Mesenchymal stem cell (in vitro differentiated cells and primary cell): ENCODE measurements at regions not wholly inside any gene's neighbourhood (a gene's known extent, or its start where the extent isn't known, plus 50 kb on each side); places are given as distances from the start of the nearest gene placed in this dataset.

Experiments used
- DNase-seq: peaks from one replicate; pipeline ENCODE4 v3.0.0-alpha.2; 2013
- H2AFZ ChIP-seq: one replicate; pipeline ENCODE4 v1.6.1; 2013; ENCODE audit warnings: low read depth, mild to moderate bottlenecking, control low read depth, inconsistent platforms, low read length, moderate library complexity
- H2AK5ac ChIP-seq: 2 replicates; pipeline ENCODE4 v1.6.1; 2013; ENCODE audit warnings: low read length, moderate library complexity, mild to moderate bottlenecking, inconsistent platforms; ENCODE audit not compliant: severe bottlenecking
- H2BK120ac ChIP-seq: one replicate; pipeline ENCODE4 v1.6.1; 2013; ENCODE audit warnings: low read depth, mild to moderate bottlenecking, inconsistent platforms, low read length, moderate library complexity
- H2BK12ac ChIP-seq, 2 experiments: one replicate each; pipeline ENCODE4 v1.6.1; 2013; ENCODE audit warnings: inconsistent platforms in 2 of 2, low read length in 2 of 2, mild to moderate bottlenecking in 2 of 2, moderate library complexity in 2 of 2, control low read depth in 1 of 2
- H2BK15ac ChIP-seq: one replicate; pipeline ENCODE4 v1.6.1; 2013; ENCODE audit warnings: mild to moderate bottlenecking, low read depth, inconsistent platforms; ENCODE audit not compliant: poor library complexity, severe bottlenecking
- H2BK5ac ChIP-seq: 2 replicates; pipeline ENCODE4 v1.6.1; 2013; ENCODE audit warnings: low read depth, mild to moderate bottlenecking, low read length, control low read depth, inconsistent platforms; ENCODE audit not compliant: poor library complexity, severe bottlenecking
- H3K14ac ChIP-seq, 2 experiments: one replicate each; pipeline ENCODE4 v1.6.1; 2013; ENCODE audit warnings: inconsistent platforms in 2 of 2, low read length in 2 of 2, control low read depth in 1 of 2, mild to moderate bottlenecking in 1 of 2, moderate library complexity in 1 of 2
- H3K18ac ChIP-seq, 2 experiments: one replicate each; pipeline ENCODE4 v1.6.1; 2013; ENCODE audit warnings: inconsistent platforms in 2 of 2, low read length in 2 of 2, control low read depth in 1 of 2, low read depth in 1 of 2, mild to moderate bottlenecking in 1 of 2
- H3K23ac ChIP-seq, 2 experiments: one replicate each; pipeline ENCODE4 v1.6.1; 2013; ENCODE audit warnings: inconsistent platforms in 2 of 2, low read length in 2 of 2, mild to moderate bottlenecking in 2 of 2, moderate library complexity in 2 of 2, control low read depth in 1 of 2
- H3K27ac ChIP-seq: 2 replicates; pipeline ENCODE4 v1.5.1; 2013; ENCODE audit warnings: mild to moderate bottlenecking, moderate library complexity, low read length, control low read depth, inconsistent platforms; ENCODE audit not compliant: poor library complexity, severe bottlenecking
- H3K27me3 ChIP-seq, 2 experiments: 2 replicates each; pipeline versions ENCODE4 v1.6.1 to v1.7.0; 2013; ENCODE audit warnings: low read length in 2 of 2, mild to moderate bottlenecking in 2 of 2, moderate library complexity in 2 of 2, control low read depth in 1 of 2, inconsistent platforms in 1 of 2; ENCODE audit not compliant: control insufficient read depth in 1 of 2, insufficient read depth in 1 of 2
- H3K36me3 ChIP-seq, 2 experiments: 2 replicates each; pipeline versions ENCODE4 v1.6.1 to v1.7.0; 2013; ENCODE audit warnings: low read length in 2 of 2, control low read depth in 1 of 2, inconsistent platforms in 1 of 2, low read depth in 1 of 2, mild to moderate bottlenecking in 1 of 2; ENCODE audit not compliant: insufficient read depth in 2 of 2, control insufficient read depth in 1 of 2
- H3K4ac ChIP-seq, 2 experiments: one replicate each; pipeline ENCODE4 v1.6.1; 2013; ENCODE audit warnings: inconsistent platforms in 2 of 2, low read length in 2 of 2, mild to moderate bottlenecking in 2 of 2, moderate library complexity in 2 of 2, control low read depth in 1 of 2, low read depth in 1 of 2
- H3K4me1 ChIP-seq: 2 replicates; pipeline ENCODE4 v1.6.1; 2013; ENCODE audit warnings: low read depth, low read length, control low read depth; ENCODE audit not compliant: control insufficient read depth, insufficient read depth
- H3K4me2 ChIP-seq: 2 replicates; pipeline ENCODE4 v1.6.1; 2013; ENCODE audit warnings: low read length, mild to moderate bottlenecking, inconsistent platforms; ENCODE audit not compliant: poor library complexity, severe bottlenecking
- H3K4me3 ChIP-seq, 2 experiments: 2 replicates each; pipeline versions ENCODE4 v1.5.1 to v1.7.0; 2013; ENCODE audit warnings: low read length in 2 of 2, mild to moderate bottlenecking in 2 of 2, control low read depth in 1 of 2, low read depth in 1 of 2; ENCODE audit not compliant: insufficient read depth in 1 of 2
- H3K79me1 ChIP-seq: replicated peaks from 2 replicates; pipeline ENCODE4 v1.6.1; 2013; ENCODE audit warnings: mild to moderate bottlenecking, control low read depth, low read length, inconsistent platforms; ENCODE audit not compliant: poor library complexity, severe bottlenecking
- H3K9ac ChIP-seq: 2 replicates; pipeline ENCODE4 v1.7.0; 2013; ENCODE audit warnings: mild to moderate bottlenecking, low read length, moderate library complexity
- H3K9me3 ChIP-seq: 2 replicates; pipeline ENCODE4 v1.7.0; 2013; ENCODE audit warnings: mild to moderate bottlenecking, low read length; ENCODE audit not compliant: control insufficient read depth
- H4K8ac ChIP-seq: one replicate; pipeline ENCODE4 v1.6.1; 2013; ENCODE audit warnings: inconsistent platforms, mild to moderate bottlenecking, low read length, moderate library complexity
- H4K91ac ChIP-seq: one replicate; pipeline ENCODE4 v1.6.1; 2013; ENCODE audit warnings: mild to moderate bottlenecking, low read length, inconsistent platforms
- WGBS: methylation state at CpG from one replicate; pipeline ENCODE4 v1.1.7; 2013; ENCODE audit warnings: mixed read lengths; 5-methylcytosine and 5-hydroxymethylcytosine counted together

GRCh38 chr10:107238275-107238674, 73.8 kb upstream of the SORCS1 start:
- Histone ChIP-seq H3K4me3 (no peak overlapping the region), H4K91ac (no peak overlapping the region), H3K4me1 (no peaks in the 10 kb centered on the region), H3K18ac (no peak overlapping the region), H3K14ac (no peak overlapping the region), H3K36me3 (no peaks in the 10 kb centered on the region), H2BK15ac (no peak overlapping the region), H2BK5ac (no peak overlapping the region), H2BK12ac (no peak overlapping the region), H3K4ac (no peak overlapping the region), H3K9me3 (no peaks in the 10 kb centered on the region), H2BK120ac (no peak overlapping the region), H3K79me1 (no peaks in the 10 kb centered on the region), H3K4me2 (no peak overlapping the region), H2AFZ (no peak overlapping the region), H3K9ac (no peak overlapping the region), H3K27me3 (no peaks in the 10 kb centered on the region), H4K8ac (no peak overlapping the region), H3K23ac (no peak overlapping the region), H3K27ac (no peak overlapping the region), H2AK5ac (no peak overlapping the region)
- no peak for DNase-seq
- 57% methylated on average over 3 of the region's 4 CpGs for WGBS

DNA sequence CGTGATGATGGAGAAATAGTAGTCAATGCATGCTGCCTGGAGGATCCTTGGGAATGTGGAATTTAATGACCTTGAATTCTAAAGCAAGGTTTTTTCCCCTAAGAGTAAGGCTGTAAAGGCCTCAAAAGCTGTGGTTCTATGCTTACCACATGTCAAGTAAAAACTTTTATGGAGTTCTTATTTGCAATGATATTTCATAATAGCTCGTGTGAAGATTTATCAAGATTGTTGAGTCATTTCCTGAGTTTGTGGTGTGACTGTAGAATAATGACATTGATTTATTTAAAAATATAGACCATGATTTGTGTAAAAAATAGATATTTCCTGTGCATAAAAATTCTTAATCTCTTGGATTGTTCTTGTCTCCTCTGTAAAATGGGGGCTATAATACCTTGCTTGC, 67.5 kb upstream of the SORCS1 start:
- Histone ChIP-seq H3K14ac (no peak overlapping the region), H3K4ac (no peak overlapping the region), H4K91ac (no peak overlapping the region), H3K36me3 (no peaks in the 10 kb centered on the region), H2BK15ac (no peak overlapping the region), H3K27me3 (no peaks in the 10 kb centered on the region), H2BK120ac (no peak overlapping the region), H2AFZ (no peak overlapping the region), H3K4me1 (no peaks in the 10 kb centered on the region), H2AK5ac (no peak overlapping the region), H2BK5ac (no peak overlapping the region), H3K4me3 (no peak overlapping the region), H3K9ac (no peak overlapping the region), H3K79me1 (no peaks in the 10 kb centered on the region), H3K23ac (no peak overlapping the region), H3K9me3 (peaks cover 3% of the 10 kb centered on the region), H3K18ac (no peak overlapping the region), H3K27ac (no peak overlapping the region), H3K4me2 (no peak overlapping the region), H2BK12ac (no peak overlapping the region), H4K8ac (no peak overlapping the region)
- WGBS = 86% methylated on average over 1 of the region's 2 CpGs
- DNase-seq = no peak

GRCh38 chr10:107230887-107231286, 66.4 kb upstream of the SORCS1 start:
- H3K27ac ChIP-seq = no peak overlapping the region
- H3K14ac ChIP-seq = no peak overlapping the region
- DNase-seq = no peak
- no peak overlapping the region for H3K23ac ChIP-seq
- H2BK12ac ChIP-seq = no peak overlapping the region
- no peak overlapping the region for H2BK5ac ChIP-seq
- no peak overlapping the region for H3K9ac ChIP-seq
- no peaks in the 10 kb centered on the region for H3K36me3 ChIP-seq
- H3K27me3 ChIP-seq = no peaks in the 10 kb centered on the region
- H3K79me1 ChIP-seq = no peaks in the 10 kb centered on the region
- no peak overlapping the region for H2BK120ac ChIP-seq
- H3K4me2 ChIP-seq = no peak overlapping the region
- H4K91ac ChIP-seq = no peak overlapping the region
- H3K4me1 ChIP-seq = no peaks in the 10 kb centered on the region
- H3K18ac ChIP-seq = no peak overlapping the region
- no peak overlapping the region for H3K4me3 ChIP-seq
- no peak overlapping the region for H2AK5ac ChIP-seq
- H2BK15ac ChIP-seq = no peak overlapping the region
- H3K9me3 ChIP-seq = peaks cover 3% of the 10 kb centered on the region
- WGBS = 64% methylated on average over 3 of the region's 4 CpGs
- H4K8ac ChIP-seq = no peak overlapping the region
- H3K4ac ChIP-seq = no peak overlapping the region
- no peak overlapping the region for H2AFZ ChIP-seq

DNA sequence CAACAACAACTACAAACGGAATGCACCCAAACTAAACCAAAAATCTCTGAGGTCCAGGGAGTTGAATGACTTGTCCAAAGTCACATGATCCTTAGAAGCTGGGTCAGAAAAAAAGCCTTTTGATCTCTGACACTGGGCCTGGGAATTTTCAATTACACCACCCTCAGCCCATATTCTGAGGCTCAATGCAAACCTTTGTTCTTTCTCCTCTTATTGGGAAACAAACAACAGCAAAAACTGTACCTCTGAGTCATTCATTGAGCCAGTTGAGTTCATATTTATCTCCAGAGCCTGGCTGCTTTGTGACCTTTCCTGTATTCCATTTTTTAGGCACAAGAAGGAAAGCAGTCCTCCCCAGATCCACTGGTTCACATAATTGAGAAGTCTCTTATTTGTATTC, 51.2 kb upstream of the SORCS1 start:
- Histone ChIP-seq H3K36me3 (no peaks in the 10 kb centered on the region), H2BK15ac (no peak overlapping the region), H3K23ac (no peak overlapping the region), H2BK5ac (no peak overlapping the region), H3K4me2 (no peak overlapping the region), H4K8ac (no peak overlapping the region), H4K91ac (no peak overlapping the region), H3K9ac (no peak overlapping the region), H3K4me3 (no peak overlapping the region), H3K18ac (no peak overlapping the region), H3K9me3 (peaks cover 7% of the 10 kb centered on the region), H3K79me1 (no peaks in the 10 kb centered on the region), H3K4ac (no peak overlapping the region), H3K27ac (no peak overlapping the region), H2BK12ac (no peak overlapping the region), H3K27me3 (no peaks in the 10 kb centered on the region), H2AFZ (no peak overlapping the region), H3K14ac (no peak overlapping the region), H2AK5ac (no peak overlapping the region), H2BK120ac (no peak overlapping the region), H3K4me1 (no peaks in the 10 kb centered on the region)
- 58% methylated on average over 1 of the region's 1 CpG for WGBS
- no peak for DNase-seq
